Heart right ventricle (tissue), 16 donors: ENCODE measurements at regions not wholly inside any gene's neighbourhood (a gene's known extent, or its start where the extent isn't known, plus 50 kb on each side); places are given as distances from the start of the nearest gene placed in this dataset.

Experiments
- ATAC-seq, 8 donors: fragments of 200-7000 bp; cut with Tn5 transposase; one replicate each; pipeline ENCODE4 v1.9.1; 2020; ENCODE audit warnings: mild to moderate bottlenecking in 8 of 8, moderate library complexity in 8 of 8, moderate number of reproducible peaks in 1 of 8
- DNase-seq, 2 donors: peaks; one replicate each; pipeline ENCODE4 v3.0.0-alpha.2; 2020
- H3K27ac ChIP-seq, 10 donors: fragments of 200-600 bp; sonication (generic) in 2 of 10; one replicate each; pipeline versions ENCODE4 v1.5.0 to v1.8.0; 2020 to 2022; ENCODE audit warnings: mild to moderate bottlenecking in 3 of 10
- H3K27me3 ChIP-seq, 7 donors: fragments of 200-600 bp; one replicate each; pipeline ENCODE4 v1.8.0; 2021 to 2022; ENCODE audit warnings: mild to moderate bottlenecking in 2 of 7
- H3K36me3 ChIP-seq, 9 donors: fragments of 200-600 bp; sonication (generic) in 1 of 9; one replicate each; pipeline versions ENCODE4 v1.5.0 to v1.8.0; 2020 to 2022; ENCODE audit warnings: mild to moderate bottlenecking in 2 of 9
- H3K4me1 ChIP-seq, 9 donors: fragments of 200-600 bp; sonication (generic) in 1 of 9; one replicate each; pipeline versions ENCODE4 v1.5.0 to v1.8.0; 2020 to 2022; ENCODE audit warnings: mild to moderate bottlenecking in 4 of 9
- H3K4me3 ChIP-seq, 10 donors: fragments of 200-600 bp; sonication (generic) in 2 of 10; one replicate each; pipeline versions ENCODE4 v1.5.0 to v1.8.0; 2020 to 2022; ENCODE audit warnings: mild to moderate bottlenecking in 7 of 10, moderate library complexity in 2 of 10
- H3K9me3 ChIP-seq, 11 donors: fragments of 200-600 bp in 10 of 11; sonication (generic) in 2 of 11; one replicate each; pipeline versions ENCODE4 v1.5.0 to v1.8.0; 2013 to 2022; ENCODE audit warnings: mild to moderate bottlenecking in 2 of 11, control low read depth in 1 of 11, moderate library complexity in 1 of 11
- WGBS, 2 donors: extraction: QIAGEN DNeasy Blood & Tissue Kit; methylation state at CpG; one replicate each; pipeline ENCODE4 v1.1.7; 2013; ENCODE audit warnings: inconsistent platforms in 1 of 2; 5-methylcytosine and 5-hydroxymethylcytosine counted together
- intact Hi-C, 10 donors: fragments of 100-400 bp; cut with DNase I; formaldehyde crosslinking; loops; one replicate each; pipeline versions ENCODE4 v1.11.1 to v1.14.2; 2022
- TF ChIP-seq, protein P1 (sequence below), 9 donors: fragments of 200-600 bp; sonication (generic) in 2 of 9; IDR thresholded peaks; one replicate each; pipeline versions ENCODE4 v1.5.0 to v1.8.0; 2021 to 2022; ENCODE audit warnings: antibody characterized with exemption in 9 of 9, mild to moderate bottlenecking in 5 of 9, moderate library complexity in 1 of 9
- donor health status: Arrhythmogenic right ventricular cardiomyopathy.
- donor health status: ischemic (EF 13 %, LVEDD 7.1; RV severe dilation, severe dysfunction).
- donor health status: healthy with polysubstance abuse.
- donor health status: DM: no; HTN: yes; CAD: no.
- donor health status: DM: no; HTN: no; CAD: no.
- donor health status: ischemic (EF 25% LVEDD 6.9; RV normal size, moderate dysfunction).
- donor health status: ischemic (EF 25% LVEDD 5.7; RV mildly dilated, moderate dysfunction).
- donor health status: healthy.
- donor health status: DM: yes; HTN: yes; CAD: no.
- donor health status: Ischemic cardiomyopathy.
- donor health status: ischemic (EF 35%, LVEDD 5.7; RV mildly dilated, moderate dysfunction).
- donor health status: nonischemic (EF 11% LVEDD 7.7; RV severe dilation, severe dysfunction).
- donor health status: DM: yes; HTN: yes; CAD: no.
- donor health status: PGD.
- donor health status: ischemic (EF 29% LVEDD 5.4; RV normal size, mild dysfunction).
- donor health status: nonischemic (EF 23%, LVEDD 6.1; RV moderate dilation, normal function).

GRCh38 chr7:88396295-88396947 is 89.7 kb upstream of the STEAP4 start:
- Histone ChIP-seq H3K27me3 (no peaks in the 10 kb centered on the region), H3K9me3 (no peaks in the 10 kb centered on the region), H3K4me3 (no peak overlapping the region), H3K4me1 (peaks cover 0 to 9% (median 0%) of the 10 kb centered on the region in 9 donors), H3K27ac (peak overlapping the region in 1 of 10 donors; percentile 61), H3K36me3 (no peaks in the 10 kb centered on the region)
- TF ChIP-seq, protein P1, sequence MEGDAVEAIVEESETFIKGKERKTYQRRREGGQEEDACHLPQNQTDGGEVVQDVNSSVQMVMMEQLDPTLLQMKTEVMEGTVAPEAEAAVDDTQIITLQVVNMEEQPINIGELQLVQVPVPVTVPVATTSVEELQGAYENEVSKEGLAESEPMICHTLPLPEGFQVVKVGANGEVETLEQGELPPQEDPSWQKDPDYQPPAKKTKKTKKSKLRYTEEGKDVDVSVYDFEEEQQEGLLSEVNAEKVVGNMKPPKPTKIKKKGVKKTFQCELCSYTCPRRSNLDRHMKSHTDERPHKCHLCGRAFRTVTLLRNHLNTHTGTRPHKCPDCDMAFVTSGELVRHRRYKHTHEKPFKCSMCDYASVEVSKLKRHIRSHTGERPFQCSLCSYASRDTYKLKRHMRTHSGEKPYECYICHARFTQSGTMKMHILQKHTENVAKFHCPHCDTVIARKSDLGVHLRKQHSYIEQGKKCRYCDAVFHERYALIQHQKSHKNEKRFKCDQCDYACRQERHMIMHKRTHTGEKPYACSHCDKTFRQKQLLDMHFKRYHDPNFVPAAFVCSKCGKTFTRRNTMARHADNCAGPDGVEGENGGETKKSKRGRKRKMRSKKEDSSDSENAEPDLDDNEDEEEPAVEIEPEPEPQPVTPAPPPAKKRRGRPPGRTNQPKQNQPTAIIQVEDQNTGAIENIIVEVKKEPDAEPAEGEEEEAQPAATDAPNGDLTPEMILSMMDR (IDR thresholded peaks at IDR 0.05) = no peak
- ATAC-seq (no peak), DNase-seq (no peak)
- WGBS, 2 donors = 48 to 54% methylated on average over 2 of the region's 2 CpGs
- intact Hi-C loops = no loop called here

DNA sequence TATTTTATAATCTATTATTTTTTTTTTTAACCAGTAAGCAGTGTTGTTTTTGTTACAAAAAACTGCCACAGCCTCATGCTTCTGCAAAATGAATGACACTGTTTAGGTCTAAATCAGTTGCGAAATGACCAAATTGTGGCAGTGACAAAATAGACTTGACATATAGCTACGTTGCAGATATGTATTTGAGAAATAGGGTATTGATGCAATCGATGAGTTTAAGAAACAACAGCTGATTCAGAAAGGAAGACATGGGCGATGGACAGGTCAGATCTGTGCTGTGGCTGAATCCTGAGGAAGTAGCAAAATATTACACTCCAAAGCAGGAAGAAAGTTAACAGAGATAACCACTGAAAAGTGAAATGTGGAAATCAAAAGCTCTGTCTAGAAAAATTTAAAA is 89.0 kb upstream of the STEAP4 start:
- ATAC-seq (no peak), DNase-seq (no peak)
- intact Hi-C loops = no loop called here
- no peaks in the 10 kb centered on the region for H3K9me3 ChIP-seq
- 62 to 75% methylated on average over 4 of the region's 4 CpGs for WGBS, 2 donors
- H3K4me3 ChIP-seq = no peak overlapping the region
- H3K36me3 ChIP-seq = no peaks in the 10 kb centered on the region
- H3K27me3 ChIP-seq = no peaks in the 10 kb centered on the region
- peaks cover 0 to 9% (median 0%) of the 10 kb centered on the region in 9 donors for H3K4me1 ChIP-seq
- TF ChIP-seq, protein P1 (IDR thresholded peaks at IDR 0.05) = no peak
- peak overlapping the region in 1 of 10 donors; percentile 61 for H3K27ac ChIP-seq

- Histone ChIP-seq H3K4me3 (no peak overlapping the region), H3K36me3 (no peaks in the 10 kb centered on the region), H3K9me3 (no peaks in the 10 kb centered on the region), H3K4me1 (peaks cover 0 to 6% (median 0%) of the 10 kb centered on the region in 9 donors), H3K27me3 (no peaks in the 10 kb centered on the region), H3K27ac (no peak overlapping the region)
- intact Hi-C loops = no loop called here
- ATAC-seq = no peak
- TF ChIP-seq, protein P1 (IDR thresholded peaks at IDR 0.05) = no peak
- DNase-seq = no peak
Measured at GRCh38 chr7:88391247-88391646, 84.6 kb upstream of the STEAP4 start.

DNA sequence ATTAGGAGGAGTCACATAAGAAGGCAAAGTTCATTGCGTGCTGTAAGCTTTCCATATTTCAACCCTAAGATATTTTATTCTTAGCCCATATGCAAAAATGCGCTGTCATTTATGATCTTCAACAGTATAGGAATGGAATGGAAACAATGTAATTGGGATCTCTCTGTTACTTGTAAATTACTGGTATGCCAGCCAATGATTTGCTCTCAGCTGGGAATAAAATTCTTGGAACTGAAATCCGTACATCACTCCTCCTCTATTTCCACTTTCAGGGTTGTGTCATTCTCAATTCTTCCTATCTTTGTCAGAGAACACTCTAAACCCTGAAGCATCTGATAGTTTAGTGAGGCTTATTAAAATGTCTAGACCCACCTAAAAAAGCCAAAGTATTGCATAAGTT is 80.7 kb upstream of the STEAP4 start:
- ATAC-seq = no peak
- H3K36me3 ChIP-seq = no peaks in the 10 kb centered on the region
- H3K9me3 ChIP-seq = no peaks in the 10 kb centered on the region
- intact Hi-C loops = no loop called here
- no peak overlapping the region for H3K27ac ChIP-seq
- no peaks in the 10 kb centered on the region for H3K27me3 ChIP-seq
- no peaks in the 10 kb centered on the region for H3K4me1 ChIP-seq
- no peak overlapping the region for H3K4me3 ChIP-seq
- TF ChIP-seq, protein P1 (IDR thresholded peaks at IDR 0.05) = no peak
- WGBS, 2 donors = 56 to 57% methylated on average over 3 of the region's 3 CpGs
- no peak for DNase-seq
